DOHH2 (cell line): ENCODE measurements at regions not wholly inside any gene's neighbourhood (a gene's known extent, or its start where the extent isn't known, plus 50 kb on each side); places are given as distances from the start of the nearest gene placed in this dataset.

ENCODE experiments used
- CTCF ChIP-seq: fragments of 200-600 bp; sonication (generic); IDR thresholded peaks from one replicate; pipeline ENCODE4 v1.5.1; 2014; ENCODE audit warnings: antibody characterized with exemption, mild to moderate bottlenecking, low read depth, low read length; ENCODE audit not compliant: poor library complexity, severe bottlenecking
- EZH2phosphoT487 ChIP-seq: fragments of 200-600 bp; sonication (generic); IDR thresholded peaks from 2 replicates; pipeline ENCODE4 v1.6.1; 2017; ENCODE audit warnings: borderline replicate concordance, mild to moderate bottlenecking, antibody characterized with exemption, low read length, moderate library complexity, mixed read lengths

- TF ChIP-seq CTCF (no peak), EZH2phosphoT487 (no peak)
Measured at GRCh38 chr4:187075514-187075913, 351.9 kb upstream of the FAT1 start.
